Lung (tissue), 11 donors: ENCODE measurements at regions not wholly inside any gene's neighbourhood (a gene's known extent, or its start where the extent isn't known, plus 50 kb on each side); places are given as distances from the start of the nearest gene placed in this dataset.

Experiments
- ATAC-seq: fragments of 200-7000 bp; cut with Tn5 transposase; one replicate; pipeline ENCODE4 v1.9.1; 2020; ENCODE audit warnings: moderate number of reproducible peaks; ENCODE audit not compliant: insufficient read depth, low FRiP score
- DNase-seq, 3 donors: peaks; one replicate each; pipeline ENCODE4 v3.0.0-alpha.2; 2013 to 2017
- H3K27ac ChIP-seq, 2 donors: one replicate each; pipeline ENCODE4 v1.5.1; 2013; ENCODE audit warnings: mild to moderate bottlenecking in 2 of 2, moderate library complexity in 2 of 2, control low read depth in 1 of 2, inconsistent platforms in 1 of 2, low read depth in 1 of 2, low read length in 1 of 2
- H3K27me3 ChIP-seq, 3 donors: one replicate each; pipeline ENCODE4 v1.5.1; 2013; ENCODE audit warnings: low read length in 2 of 3; ENCODE audit not compliant: control insufficient read depth in 3 of 3, insufficient read depth in 3 of 3
- H3K36me3 ChIP-seq, 4 donors: one replicate each; pipeline ENCODE4 v1.5.1; 2013; ENCODE audit warnings: low read length in 4 of 4, mild to moderate bottlenecking in 1 of 4, moderate library complexity in 1 of 4; ENCODE audit not compliant: control insufficient read depth in 4 of 4, insufficient read depth in 4 of 4
- H3K4me1 ChIP-seq, 5 donors: one replicate each; pipeline ENCODE4 v1.5.1; 2013; ENCODE audit warnings: low read length in 5 of 5, mild to moderate bottlenecking in 2 of 5, moderate library complexity in 1 of 5; ENCODE audit not compliant: control insufficient read depth in 5 of 5, insufficient read depth in 5 of 5
- H3K4me3 ChIP-seq: one replicate; pipeline ENCODE4 v1.5.1; 2013; ENCODE audit warnings: mild to moderate bottlenecking, control low read depth, moderate library complexity
- H3K9ac ChIP-seq, 2 donors: one replicate each; pipeline ENCODE4 v1.5.1; 2013; ENCODE audit warnings: low read length in 2 of 2, control low read depth in 1 of 2; ENCODE audit not compliant: insufficient read depth in 1 of 2
- H3K9me3 ChIP-seq, 4 donors: one replicate each; pipeline ENCODE4 v1.5.1; 2013; ENCODE audit warnings: low read length in 3 of 4, mild to moderate bottlenecking in 1 of 4, moderate library complexity in 1 of 4; ENCODE audit not compliant: control insufficient read depth in 4 of 4, insufficient read depth in 3 of 4
- WGBS, 2 donors: extraction: QIAGEN DNeasy Blood & Tissue Kit; methylation state at CpG; one replicate each; pipeline ENCODE4 v1.1.7; 2013; 5-methylcytosine and 5-hydroxymethylcytosine counted together
- TF ChIP-seq, protein P1 (sequence below): IDR thresholded peaks from 2 replicates; pipeline ENCODE4 v1.5.1; 2012; ENCODE audit warnings: mild to moderate bottlenecking; ENCODE audit errors: control extremely low read depth, extremely low read depth
- donor health status: control.
- donor health status: control.
- donor health status: Bipolar disorder and iron deficiency.
- donor health status: healthy.
- donor health status: DM: yes; HTN: yes; CAD: no.

DNA sequence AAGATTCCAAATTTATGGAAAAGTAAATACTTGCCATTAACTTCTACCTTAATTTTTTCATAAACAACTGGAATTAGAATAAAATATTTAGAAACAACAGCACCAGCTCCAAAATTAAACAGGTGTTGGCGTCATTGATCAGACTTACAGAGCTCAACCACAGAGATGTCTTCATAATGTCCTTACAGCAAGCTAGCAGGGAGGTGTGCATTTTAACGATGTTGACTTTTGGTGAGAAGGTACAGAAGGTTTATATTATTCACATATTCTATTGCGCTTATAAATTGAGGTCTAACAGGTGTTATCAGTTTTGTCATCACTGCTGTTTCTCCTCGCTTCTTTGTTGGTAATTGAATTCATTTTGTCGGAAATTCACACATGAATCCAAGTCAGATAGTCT, 226.2 kb upstream of the CA10 start:
- H3K27ac ChIP-seq: no peak overlapping the region
- DNase-seq: no peak
- no peaks in the 10 kb centered on the region for H3K4me1 ChIP-seq
- TF ChIP-seq, protein P1, sequence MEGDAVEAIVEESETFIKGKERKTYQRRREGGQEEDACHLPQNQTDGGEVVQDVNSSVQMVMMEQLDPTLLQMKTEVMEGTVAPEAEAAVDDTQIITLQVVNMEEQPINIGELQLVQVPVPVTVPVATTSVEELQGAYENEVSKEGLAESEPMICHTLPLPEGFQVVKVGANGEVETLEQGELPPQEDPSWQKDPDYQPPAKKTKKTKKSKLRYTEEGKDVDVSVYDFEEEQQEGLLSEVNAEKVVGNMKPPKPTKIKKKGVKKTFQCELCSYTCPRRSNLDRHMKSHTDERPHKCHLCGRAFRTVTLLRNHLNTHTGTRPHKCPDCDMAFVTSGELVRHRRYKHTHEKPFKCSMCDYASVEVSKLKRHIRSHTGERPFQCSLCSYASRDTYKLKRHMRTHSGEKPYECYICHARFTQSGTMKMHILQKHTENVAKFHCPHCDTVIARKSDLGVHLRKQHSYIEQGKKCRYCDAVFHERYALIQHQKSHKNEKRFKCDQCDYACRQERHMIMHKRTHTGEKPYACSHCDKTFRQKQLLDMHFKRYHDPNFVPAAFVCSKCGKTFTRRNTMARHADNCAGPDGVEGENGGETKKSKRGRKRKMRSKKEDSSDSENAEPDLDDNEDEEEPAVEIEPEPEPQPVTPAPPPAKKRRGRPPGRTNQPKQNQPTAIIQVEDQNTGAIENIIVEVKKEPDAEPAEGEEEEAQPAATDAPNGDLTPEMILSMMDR: no peak
- no peaks in the 10 kb centered on the region for H3K9me3 ChIP-seq
- no peak overlapping the region for H3K9ac ChIP-seq
- ATAC-seq: no peak
- WGBS, 2 donors: 85 to 87% methylated on average over 5 of the region's 5 CpGs
- no peak overlapping the region for H3K4me3 ChIP-seq
- no peaks in the 10 kb centered on the region for H3K36me3 ChIP-seq
- no peaks in the 10 kb centered on the region for H3K27me3 ChIP-seq

DNA sequence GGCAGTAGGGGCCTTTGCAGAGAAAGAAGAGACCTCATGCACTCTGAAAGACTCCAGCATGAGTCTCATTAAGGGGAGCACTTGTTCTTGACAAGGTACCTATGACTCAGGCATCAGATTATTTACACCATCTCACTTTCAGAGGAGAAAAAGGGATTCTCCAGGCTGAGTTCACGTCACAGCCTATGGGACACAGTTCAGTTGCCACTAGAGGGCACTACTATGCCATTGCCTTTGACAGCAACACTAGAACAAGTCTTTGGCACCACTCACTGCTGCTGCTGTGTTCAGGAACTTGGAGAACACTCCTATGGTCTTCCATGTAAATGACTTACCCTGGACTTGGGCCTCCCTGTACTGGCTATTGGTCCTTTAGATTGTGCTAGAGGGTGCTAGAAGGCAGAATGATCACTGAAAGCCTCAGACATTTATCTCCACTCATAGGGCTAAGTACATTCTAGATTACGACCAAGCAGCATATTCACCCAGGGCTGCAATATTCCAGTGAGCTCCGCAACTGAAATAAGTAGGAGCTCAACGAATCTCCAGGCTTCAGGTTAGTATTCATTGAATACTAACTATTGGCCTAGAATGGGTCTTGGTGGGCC, 225.1 kb upstream of the CA10 start:
- DNase-seq: peak; percentile 55 to 76 (median 61)
- Histone ChIP-seq H3K27ac (no peak overlapping the region), H3K9me3 (no peaks in the 10 kb centered on the region), H3K4me3 (no peak overlapping the region), H3K36me3 (no peaks in the 10 kb centered on the region), H3K27me3 (no peaks in the 10 kb centered on the region), H3K4me1 (no peaks in the 10 kb centered on the region), H3K9ac (no peak overlapping the region)
- ATAC-seq: peak; percentile 51
- 51 to 61% methylated on average over 4 of the region's 4 CpGs for WGBS, 2 donors
- TF ChIP-seq, protein P1: peak; percentile 28

DNA sequence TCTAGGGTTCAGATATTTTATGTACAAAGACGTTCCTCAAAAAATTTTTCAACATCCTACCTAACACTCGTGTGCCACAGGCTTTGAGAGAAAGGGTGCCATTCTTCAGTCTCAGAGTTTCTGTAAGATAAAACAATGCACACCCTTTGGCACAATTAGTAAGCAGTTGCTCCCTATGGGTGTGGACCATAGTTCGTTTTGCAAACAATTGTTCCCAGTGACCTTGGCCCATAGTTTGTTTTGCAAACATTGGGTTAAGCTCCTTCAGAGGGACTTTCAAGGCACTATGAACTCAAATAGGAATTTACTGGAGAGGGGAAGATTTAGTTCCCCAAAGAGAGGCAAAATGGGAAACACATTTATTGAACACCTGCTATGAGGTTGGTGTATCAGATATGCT, 220.3 kb upstream of the CA10 start:
- H3K36me3 ChIP-seq: no peaks in the 10 kb centered on the region
- TF ChIP-seq, protein P1: no peak
- no peaks in the 10 kb centered on the region for H3K27me3 ChIP-seq
- H3K4me3 ChIP-seq: no peak overlapping the region
- 65 to 83% methylated on average over 3 of the region's 3 CpGs for WGBS, 2 donors
- no peaks in the 10 kb centered on the region for H3K9me3 ChIP-seq
- H3K27ac ChIP-seq: no peak overlapping the region
- no peak overlapping the region for H3K9ac ChIP-seq
- ATAC-seq (no peak), DNase-seq (no peak)
- no peaks in the 10 kb centered on the region for H3K4me1 ChIP-seq

DNA sequence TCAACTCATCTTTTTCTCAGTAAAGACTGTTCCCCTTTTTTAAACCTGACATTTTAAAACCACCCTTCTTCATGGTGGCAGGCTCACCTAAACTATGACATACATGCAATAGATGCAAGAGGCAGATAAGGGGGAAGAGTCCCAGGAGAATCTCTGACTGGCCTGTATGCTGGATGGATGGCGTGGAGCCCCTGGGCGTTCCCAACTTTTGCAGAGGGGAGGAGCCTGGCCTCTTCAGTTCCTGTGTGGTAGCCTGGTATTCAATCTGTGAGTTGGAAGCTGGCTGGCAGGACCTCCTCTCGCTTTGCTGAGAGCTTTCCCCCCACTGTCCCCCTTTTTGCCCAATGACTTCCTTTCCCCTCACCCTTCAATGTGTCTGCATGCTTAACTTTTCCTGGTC, 217.6 kb upstream of the CA10 start:
- Histone ChIP-seq H3K9me3 (no peaks in the 10 kb centered on the region), H3K4me1 (no peaks in the 10 kb centered on the region), H3K4me3 (no peak overlapping the region), H3K27me3 (no peaks in the 10 kb centered on the region), H3K27ac (no peak overlapping the region), H3K9ac (no peak overlapping the region), H3K36me3 (no peaks in the 10 kb centered on the region)
- no peak for DNase-seq
- ATAC-seq: no peak
- TF ChIP-seq, protein P1: no peak
- WGBS, 2 donors: 73 to 81% methylated on average over 3 of the region's 3 CpGs
